ENCODE measurements at regions not wholly inside any gene's neighbourhood (a gene's known extent, or its start where the extent isn't known, plus 50 kb on each side); places are given as distances from the start of the nearest gene placed in this dataset.
A peak's percentile ranks its signal among the peaks of the same experiment; 100 is the strongest.

GRCh38 chr4:127145006-127145540, 487.7 kb upstream of the INTU start:
- Histone ChIP-seq H3K36me3 (replicated peaks; ENCODE audit: control insufficient read depth, insufficient read depth, low read length) (no peaks in the 10 kb centered on the region), H3K4me3 (ENCODE audit: insufficient read depth, low read depth, low read length) (no peak overlapping the region), H3K27me3 (ENCODE audit: control insufficient read depth, insufficient read depth, low read length) (no peaks in the 10 kb centered on the region)
- no peak for DNase-seq

DNA sequence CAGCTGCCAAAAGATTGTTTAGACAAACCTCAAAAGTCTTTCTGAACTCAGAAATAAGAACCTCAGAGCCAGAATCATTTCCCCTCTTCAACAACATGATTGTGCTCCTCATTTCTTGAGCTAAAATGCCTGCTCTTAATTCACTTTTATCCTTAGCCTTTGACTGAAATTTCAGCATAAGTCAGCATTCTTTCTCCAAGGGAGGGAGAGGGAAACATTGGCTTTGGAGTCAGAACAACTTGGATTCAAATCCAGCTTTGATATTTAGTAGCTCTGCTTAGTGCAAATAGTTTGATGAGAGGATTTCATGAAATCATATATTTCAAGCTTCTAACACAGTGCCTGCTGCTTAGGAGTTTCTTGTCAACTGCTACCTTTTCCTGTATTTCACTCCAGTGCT, 484.6 kb upstream of the INTU start:
- no peak for DNase-seq
- Histone ChIP-seq H3K27me3 (ENCODE audit: control insufficient read depth, insufficient read depth, low read length) (no peaks in the 10 kb centered on the region), H3K36me3 (replicated peaks; ENCODE audit: control insufficient read depth, insufficient read depth, low read length) (no peaks in the 10 kb centered on the region), H3K4me3 (ENCODE audit: insufficient read depth, low read depth, low read length) (no peak overlapping the region)

- Histone ChIP-seq H3K27me3 (ENCODE audit: control insufficient read depth, insufficient read depth, low read length) (no peaks in the 10 kb centered on the region), H3K4me3 (ENCODE audit: insufficient read depth, low read depth, low read length) (no peak overlapping the region), H3K36me3 (replicated peaks; ENCODE audit: control insufficient read depth, insufficient read depth, low read length) (no peaks in the 10 kb centered on the region)
- no peak for DNase-seq
These were observed 483.7 kb upstream of the INTU start for GRCh38 chr4:127149086-127149485.

DNA sequence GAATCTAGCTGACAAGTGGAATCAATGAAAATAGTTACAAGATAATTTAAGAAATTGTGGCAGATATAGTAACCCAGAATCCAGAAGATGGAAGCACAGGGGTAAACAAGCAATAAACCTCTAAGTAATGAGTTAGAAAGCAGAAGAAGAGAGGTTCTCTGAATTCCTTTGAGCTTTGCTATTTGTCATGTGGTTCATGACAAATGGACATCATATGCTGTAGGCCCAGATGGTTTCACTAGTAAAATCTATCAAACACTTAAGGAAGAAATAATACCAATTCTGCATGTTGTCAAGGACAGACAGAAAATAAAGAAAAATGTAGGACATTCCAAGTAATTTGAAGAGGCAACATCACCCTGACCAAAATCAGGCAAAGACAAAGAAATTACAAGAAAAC, 480.8 kb upstream of the INTU start:
- Histone ChIP-seq H3K36me3 (replicated peaks; ENCODE audit: control insufficient read depth, insufficient read depth, low read length) (no peaks in the 10 kb centered on the region), H3K4me3 (ENCODE audit: insufficient read depth, low read depth, low read length) (no peak overlapping the region), H3K27me3 (ENCODE audit: control insufficient read depth, insufficient read depth, low read length) (no peaks in the 10 kb centered on the region)
- no peak for DNase-seq

GRCh38 chr4:127155116-127155515, 477.6 kb upstream of the INTU start:
- DNase-seq = no peak
- no peak overlapping the region for H3K4me3 ChIP-seq (ENCODE audit: insufficient read depth, low read depth, low read length)
- no peaks in the 10 kb centered on the region for H3K36me3 ChIP-seq (replicated peaks; ENCODE audit: control insufficient read depth, insufficient read depth, low read length)
- H3K27me3 ChIP-seq (ENCODE audit: control insufficient read depth, insufficient read depth, low read length) = no peaks in the 10 kb centered on the region

DNA sequence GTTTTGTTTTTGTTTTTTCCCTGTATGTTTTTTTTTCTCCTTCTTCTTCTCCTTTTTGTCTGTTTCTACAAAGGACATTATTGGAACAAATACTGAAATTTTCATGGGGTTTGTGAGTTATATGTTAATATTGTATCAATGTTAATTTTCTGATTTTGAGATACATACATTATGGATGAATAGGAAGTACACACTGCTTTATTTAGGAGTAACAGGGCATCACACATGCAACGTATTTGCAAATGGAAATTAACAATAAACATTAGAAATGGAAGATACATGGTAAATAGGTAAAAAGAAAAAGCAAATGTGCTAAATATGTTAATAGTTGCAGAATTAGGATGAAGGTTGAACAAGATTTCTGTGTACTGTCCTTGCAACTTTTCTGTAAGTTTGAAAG, 477.2 kb upstream of the INTU start:
- Histone ChIP-seq H3K27me3 (ENCODE audit: control insufficient read depth, insufficient read depth, low read length) (no peaks in the 10 kb centered on the region), H3K36me3 (replicated peaks; ENCODE audit: control insufficient read depth, insufficient read depth, low read length) (no peaks in the 10 kb centered on the region), H3K4me3 (ENCODE audit: insufficient read depth, low read depth, low read length) (no peak overlapping the region)
- DNase-seq = no peak

GRCh38 chr4:127162741-127163140, 470.0 kb upstream of the INTU start:
- Histone ChIP-seq H3K27me3 (ENCODE audit: control insufficient read depth, insufficient read depth, low read length) (no peaks in the 10 kb centered on the region), H3K4me3 (ENCODE audit: insufficient read depth, low read depth, low read length) (no peak overlapping the region), H3K36me3 (replicated peaks; ENCODE audit: control insufficient read depth, insufficient read depth, low read length) (no peaks in the 10 kb centered on the region)
- DNase-seq = no peak

GRCh38 chr4:127165971-127166370, 466.8 kb upstream of the INTU start:
- Histone ChIP-seq H3K27me3 (ENCODE audit: control insufficient read depth, insufficient read depth, low read length) (no peaks in the 10 kb centered on the region), H3K36me3 (replicated peaks; ENCODE audit: control insufficient read depth, insufficient read depth, low read length) (no peaks in the 10 kb centered on the region), H3K4me3 (ENCODE audit: insufficient read depth, low read depth, low read length) (no peak overlapping the region)
- no peak for DNase-seq

DNA sequence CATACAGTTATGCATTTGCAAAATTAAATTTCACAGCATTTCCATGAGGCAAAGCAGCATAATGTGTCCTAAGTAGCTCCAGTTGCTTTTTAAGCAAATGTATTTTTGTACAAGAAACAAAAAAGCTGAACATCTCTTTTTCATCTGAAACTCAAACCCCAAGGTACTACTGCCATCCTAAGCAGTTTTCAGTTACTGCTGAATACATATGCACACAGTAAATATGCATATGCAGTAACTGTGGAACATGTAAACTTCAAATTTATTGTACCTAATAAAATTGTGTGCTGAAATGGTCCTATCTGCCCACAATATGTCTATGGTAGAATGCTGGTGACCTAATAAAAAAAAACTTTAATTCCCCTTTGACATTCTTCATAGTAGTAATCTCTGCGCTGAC, 458.6 kb upstream of the INTU start:
- Histone ChIP-seq H3K4me3 (ENCODE audit: insufficient read depth, low read depth, low read length) (no peak overlapping the region), H3K36me3 (replicated peaks; ENCODE audit: control insufficient read depth, insufficient read depth, low read length) (no peaks in the 10 kb centered on the region), H3K27me3 (ENCODE audit: control insufficient read depth, insufficient read depth, low read length) (no peaks in the 10 kb centered on the region)
- DNase-seq = no peak

GRCh38 chr4:127174616-127175015, 458.1 kb upstream of the INTU start:
- H3K4me3 ChIP-seq (ENCODE audit: insufficient read depth, low read depth, low read length) = no peak overlapping the region
- H3K27me3 ChIP-seq (ENCODE audit: control insufficient read depth, insufficient read depth, low read length) = no peaks in the 10 kb centered on the region
- H3K36me3 ChIP-seq (replicated peaks; ENCODE audit: control insufficient read depth, insufficient read depth, low read length) = no peaks in the 10 kb centered on the region
- DNase-seq = no peak

GRCh38 chr4:127179256-127180087, 453.3 kb upstream of the INTU start:
- H3K27me3 ChIP-seq (ENCODE audit: control insufficient read depth, insufficient read depth, low read length) = no peaks in the 10 kb centered on the region
- H3K36me3 ChIP-seq (replicated peaks; ENCODE audit: control insufficient read depth, insufficient read depth, low read length) = no peaks in the 10 kb centered on the region
- no peak for DNase-seq
- no peak overlapping the region for H3K4me3 ChIP-seq (ENCODE audit: insufficient read depth, low read depth, low read length)

DNA sequence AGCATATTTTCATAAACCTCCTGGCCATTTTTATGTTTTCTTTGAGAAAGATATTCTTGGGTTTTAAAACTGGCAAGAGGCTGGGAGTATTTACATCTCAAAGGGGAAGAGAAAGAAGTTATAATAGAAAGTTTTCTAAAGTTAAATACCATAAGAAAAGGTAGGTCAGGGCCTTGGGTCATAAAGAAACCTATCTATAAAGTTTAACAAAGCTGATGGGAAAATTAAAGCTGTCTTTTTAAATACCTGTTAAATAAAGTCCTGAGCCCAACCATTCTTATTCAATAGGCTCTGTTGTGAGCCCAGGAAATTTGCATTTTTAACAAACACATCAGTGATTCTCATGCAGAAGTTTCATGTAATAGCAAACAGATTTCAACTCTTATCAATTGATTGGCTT, 451.8 kb upstream of the INTU start:
- no peak overlapping the region for H3K4me3 ChIP-seq (ENCODE audit: insufficient read depth, low read depth, low read length)
- no peaks in the 10 kb centered on the region for H3K36me3 ChIP-seq (replicated peaks; ENCODE audit: control insufficient read depth, insufficient read depth, low read length)
- DNase-seq = no peak
- no peaks in the 10 kb centered on the region for H3K27me3 ChIP-seq (ENCODE audit: control insufficient read depth, insufficient read depth, low read length)

DNA sequence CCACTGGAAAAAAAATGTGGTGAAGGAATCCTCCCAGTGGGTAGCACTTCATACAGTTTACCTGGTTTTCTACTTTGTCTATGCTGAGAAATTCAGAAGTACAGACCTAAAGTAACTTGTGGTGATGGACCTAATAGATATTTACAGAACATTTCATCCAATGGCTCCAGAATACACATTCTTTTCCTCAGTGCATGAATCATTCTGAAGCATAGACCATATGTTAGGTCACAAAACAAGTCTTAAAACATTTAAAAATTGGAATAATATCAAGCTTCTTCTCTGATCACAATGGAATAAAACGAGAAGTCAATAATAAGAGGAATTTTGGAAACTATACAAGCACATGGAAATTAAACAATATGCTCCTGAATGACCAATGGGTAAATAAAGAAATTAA, 450.1 kb upstream of the INTU start:
- no peak for DNase-seq
- no peaks in the 10 kb centered on the region for H3K36me3 ChIP-seq (replicated peaks; ENCODE audit: control insufficient read depth, insufficient read depth, low read length)
- no peaks in the 10 kb centered on the region for H3K27me3 ChIP-seq (ENCODE audit: control insufficient read depth, insufficient read depth, low read length)
- no peak overlapping the region for H3K4me3 ChIP-seq (ENCODE audit: insufficient read depth, low read depth, low read length)

DNA sequence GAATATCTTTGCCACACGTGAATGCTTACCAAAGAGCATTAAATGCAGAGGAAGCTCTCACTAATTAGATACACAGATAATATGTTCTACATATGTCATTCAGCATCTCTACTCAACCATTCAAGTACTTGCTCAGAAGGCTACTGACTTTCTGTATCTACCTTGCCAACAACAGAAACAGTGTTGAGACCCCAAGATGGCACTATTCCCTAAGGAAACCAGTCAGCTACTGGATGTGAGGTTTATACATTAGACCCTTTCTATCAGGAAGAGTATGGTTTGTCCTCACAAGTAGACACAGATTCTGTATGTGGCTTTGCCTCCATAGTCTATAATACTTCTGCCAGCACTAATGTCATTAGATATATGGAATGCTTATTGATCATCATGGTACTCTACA, 443.9 kb upstream of the INTU start:
- no peaks in the 10 kb centered on the region for H3K36me3 ChIP-seq (replicated peaks; ENCODE audit: control insufficient read depth, insufficient read depth, low read length)
- H3K27me3 ChIP-seq (ENCODE audit: control insufficient read depth, insufficient read depth, low read length) = no peaks in the 10 kb centered on the region
- DNase-seq = peak; percentile 1
- no peak overlapping the region for H3K4me3 ChIP-seq (ENCODE audit: insufficient read depth, low read depth, low read length)

DNA sequence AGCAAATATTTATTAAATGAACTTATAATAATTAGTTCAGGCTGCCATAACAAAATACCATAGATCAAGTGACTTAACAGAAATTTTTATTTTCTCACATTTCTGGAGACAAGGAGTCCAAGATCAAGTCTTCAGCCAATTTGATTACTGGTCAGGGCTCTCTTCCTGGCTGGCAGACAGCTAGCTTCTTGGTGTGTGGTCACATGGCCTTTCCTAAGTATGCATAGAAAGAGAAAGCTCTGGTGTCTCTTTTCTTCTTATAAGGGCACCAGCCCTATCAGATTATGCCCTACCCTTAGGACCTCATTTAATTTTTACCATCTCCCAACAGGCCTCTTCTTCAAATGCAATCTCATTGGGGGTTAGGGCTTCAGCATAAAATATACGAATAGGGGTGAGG, 438.5 kb upstream of the INTU start:
- Histone ChIP-seq H3K36me3 (replicated peaks; ENCODE audit: control insufficient read depth, insufficient read depth, low read length) (no peaks in the 10 kb centered on the region), H3K4me3 (ENCODE audit: insufficient read depth, low read depth, low read length) (no peak overlapping the region), H3K27me3 (ENCODE audit: control insufficient read depth, insufficient read depth, low read length) (no peaks in the 10 kb centered on the region)
- DNase-seq = no peak

Data from H7 (cell line).